ENCODE measurements at regions not wholly inside any gene's neighbourhood (a gene's known extent, or its start where the extent isn't known, plus 50 kb on each side); places are given as distances from the start of the nearest gene placed in this dataset.
"Not testable (repeated sequence)": the region's sequence is repeated elsewhere in the genome, so short reads cannot be mapped to it uniquely, and the experiment has no call there.

DNA sequence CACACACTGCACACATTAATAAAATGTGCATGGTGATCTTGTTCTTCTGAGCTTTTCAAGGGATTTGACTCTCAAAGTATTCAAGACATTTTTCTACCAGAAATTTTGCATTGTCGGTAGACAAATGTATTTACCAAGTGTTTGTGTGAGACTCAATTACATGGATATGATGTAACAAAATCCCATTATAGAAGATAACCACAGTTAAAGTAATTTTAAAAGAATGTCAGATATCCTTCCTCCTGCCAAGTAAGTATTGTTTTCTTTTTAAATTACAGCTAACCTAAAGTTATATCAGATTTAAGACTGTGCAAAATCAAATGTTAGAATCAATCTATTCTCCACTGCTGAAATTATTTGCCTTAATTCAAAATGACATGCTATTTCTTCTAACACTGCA lies 1344.5 kb upstream of the CHAC2 start:
- Histone ChIP-seq H3K27ac (ENCODE audit: low read depth in 1 of 2, low read length in 1 of 2) (no peak overlapping the region), H3K36me3 (ENCODE audit: control insufficient read depth in 2 of 2, insufficient read depth in 2 of 2, low read length in 1 of 2) (no peaks in the 10 kb centered on the region), H3K4me1 (ENCODE audit: control insufficient read depth in 2 of 2, insufficient read depth in 2 of 2, low read length in 2 of 2) (no peaks in the 10 kb centered on the region), H3K9me3 (ENCODE audit: control insufficient read depth in 2 of 2, insufficient read depth in 1 of 2, low read length in 1 of 2) (no peaks in the 10 kb centered on the region), H3K27me3 (ENCODE audit: control insufficient read depth in 2 of 2, insufficient read depth in 1 of 2, low read length in 1 of 2) (no peaks in the 10 kb centered on the region), H3K4me3 (ENCODE audit: low read length in 2 of 2) (no peak overlapping the region)
- WGBS: 94% methylated on average over 1 of the region's 1 CpG
- DNase-seq (ENCODE audit: low read depth in 6 of 9, low spot score in 9 of 9): no peak

DNA sequence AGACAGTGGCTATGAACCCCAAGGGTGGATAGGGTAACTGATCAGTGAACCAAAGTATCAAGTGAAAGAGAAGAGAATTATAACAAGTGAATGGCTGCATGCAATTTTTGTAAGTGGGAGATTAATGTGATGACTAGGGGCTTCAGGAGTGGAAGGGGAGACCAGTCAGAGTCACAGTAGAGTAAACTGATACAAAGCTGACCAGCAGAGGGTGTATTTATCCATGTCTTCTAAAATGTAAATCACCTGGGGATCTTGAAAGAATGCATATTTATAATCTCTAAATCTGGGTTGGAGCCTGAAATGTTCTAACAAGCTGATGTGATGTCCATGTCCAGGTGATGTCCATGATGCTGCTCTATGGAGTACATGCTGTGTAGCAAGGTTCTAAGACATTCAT lies 1351.3 kb upstream of the CHAC2 start:
- H3K4me3 ChIP-seq (ENCODE audit: low read length in 2 of 2): no peak overlapping the region
- H3K27ac ChIP-seq (ENCODE audit: low read depth in 1 of 2, low read length in 1 of 2): no peak overlapping the region
- no peaks in the 10 kb centered on the region for H3K4me1 ChIP-seq (ENCODE audit: control insufficient read depth in 2 of 2, insufficient read depth in 2 of 2, low read length in 2 of 2)
- H3K36me3 ChIP-seq (ENCODE audit: control insufficient read depth in 2 of 2, insufficient read depth in 2 of 2, low read length in 1 of 2): no peaks in the 10 kb centered on the region
- no peaks in the 10 kb centered on the region for H3K27me3 ChIP-seq (ENCODE audit: control insufficient read depth in 2 of 2, insufficient read depth in 1 of 2, low read length in 1 of 2)
- no peak for DNase-seq (ENCODE audit: low read depth in 6 of 9, low spot score in 9 of 9)
- H3K9me3 ChIP-seq (ENCODE audit: control insufficient read depth in 2 of 2, insufficient read depth in 1 of 2, low read length in 1 of 2): no peaks in the 10 kb centered on the region

DNA sequence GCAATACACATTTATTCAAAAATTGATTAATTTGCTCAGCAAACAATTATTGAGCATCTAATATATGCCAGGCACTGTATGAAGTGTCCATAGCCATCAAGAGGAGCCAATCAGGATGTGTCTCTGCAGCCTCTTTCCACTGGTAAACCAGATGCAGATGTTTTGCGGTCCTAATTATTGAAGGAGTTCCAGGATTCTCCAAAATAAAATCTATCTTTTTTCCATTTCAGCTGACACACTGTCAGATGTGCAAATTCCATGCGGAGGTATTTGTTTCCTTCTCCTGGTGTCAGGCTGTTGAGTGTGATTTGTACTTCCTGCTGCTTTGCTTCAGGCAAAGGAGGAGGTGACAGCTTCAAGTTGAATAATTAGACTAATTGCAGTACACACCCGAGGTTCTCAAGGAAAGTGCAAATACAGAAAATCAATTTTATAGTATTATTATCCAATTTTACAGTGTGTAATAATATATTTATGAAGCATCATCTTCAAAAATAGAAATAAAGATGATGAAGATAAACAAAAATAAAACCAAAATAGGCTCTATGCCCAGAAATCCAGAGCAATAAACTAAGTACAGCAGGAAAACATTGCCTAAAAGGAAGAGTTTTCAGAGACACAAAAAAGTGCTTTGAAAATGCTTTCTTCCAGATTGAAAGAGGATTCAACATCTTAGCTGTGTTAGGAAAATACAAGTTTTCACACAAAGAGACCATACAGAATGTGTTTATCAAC lies 1352.9 kb upstream of the CHAC2 start:
- H3K4me1 ChIP-seq (ENCODE audit: control insufficient read depth in 2 of 2, insufficient read depth in 2 of 2, low read length in 2 of 2): no peaks in the 10 kb centered on the region
- H3K27me3 ChIP-seq (ENCODE audit: control insufficient read depth in 2 of 2, insufficient read depth in 1 of 2, low read length in 1 of 2): no peaks in the 10 kb centered on the region
- no peak overlapping the region for H3K4me3 ChIP-seq (ENCODE audit: low read length in 2 of 2)
- 48% methylated on average over 3 of the region's 3 CpGs for WGBS
- no peak overlapping the region for H3K27ac ChIP-seq (ENCODE audit: low read depth in 1 of 2, low read length in 1 of 2)
- no peak for DNase-seq (ENCODE audit: low read depth in 6 of 9, low spot score in 9 of 9)
- H3K9me3 ChIP-seq (ENCODE audit: control insufficient read depth in 2 of 2, insufficient read depth in 1 of 2, low read length in 1 of 2): peaks cover 0 to 1% of the 10 kb centered on the region in 2 donors
- no peaks in the 10 kb centered on the region for H3K36me3 ChIP-seq (ENCODE audit: control insufficient read depth in 2 of 2, insufficient read depth in 2 of 2, low read length in 1 of 2)

DNA sequence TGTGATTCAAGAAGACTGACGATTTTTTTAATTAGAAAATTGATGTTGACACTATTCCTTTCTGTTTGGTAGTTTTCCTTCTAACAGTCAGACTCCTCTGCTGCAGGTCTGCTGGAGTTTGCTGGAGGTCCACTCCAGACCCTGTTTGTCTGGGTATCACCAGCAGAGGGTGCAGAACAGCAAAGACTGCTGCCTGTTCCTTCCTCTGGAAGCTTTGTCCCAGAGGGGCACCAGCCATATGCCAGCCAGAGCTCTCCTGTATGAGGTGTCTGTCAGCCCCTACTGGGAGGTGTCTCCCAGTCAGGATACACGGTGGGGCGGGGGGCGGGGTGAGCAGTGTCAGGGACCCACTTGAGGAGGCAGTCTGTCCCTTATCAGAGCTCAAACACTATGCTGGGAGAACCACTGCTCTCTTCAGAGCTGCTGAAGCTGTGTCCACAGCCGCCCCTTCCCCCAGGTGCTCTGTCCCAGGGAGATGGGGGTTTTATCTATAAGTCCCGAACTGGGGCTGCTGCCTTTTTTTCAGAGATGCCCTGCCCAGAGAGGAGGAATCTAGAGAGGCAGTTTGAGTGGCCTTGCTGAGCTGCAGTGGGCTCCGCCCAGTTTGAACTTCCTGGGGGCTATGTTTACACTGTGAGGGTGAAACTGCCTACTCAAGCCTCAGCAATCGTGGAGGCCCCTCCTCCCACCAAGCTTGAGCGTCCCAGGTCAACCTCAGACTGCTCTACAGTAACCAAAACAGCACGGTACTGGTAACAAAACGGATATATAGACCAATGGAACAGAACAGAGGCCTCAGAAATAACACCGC lies 1358.1 kb upstream of the CHAC2 start:
- H3K9me3 ChIP-seq (ENCODE audit: control insufficient read depth in 2 of 2, insufficient read depth in 1 of 2, low read length in 1 of 2): peaks cover 0 to 11% of the 10 kb centered on the region in 2 donors
- H3K27me3 ChIP-seq (ENCODE audit: control insufficient read depth in 2 of 2, insufficient read depth in 1 of 2, low read length in 1 of 2); H3K4me1 ChIP-seq (ENCODE audit: control insufficient read depth in 2 of 2, insufficient read depth in 2 of 2, low read length in 2 of 2); H3K36me3 ChIP-seq (ENCODE audit: control insufficient read depth in 2 of 2, insufficient read depth in 2 of 2, low read length in 1 of 2); H3K4me3 ChIP-seq (ENCODE audit: low read length in 2 of 2); H3K27ac ChIP-seq (ENCODE audit: low read depth in 1 of 2, low read length in 1 of 2); DNase-seq (ENCODE audit: low read depth in 6 of 9, low spot score in 9 of 9): not testable (repeated sequence)
- WGBS: 91% methylated on average over 12 of the region's 12 CpGs

DNA sequence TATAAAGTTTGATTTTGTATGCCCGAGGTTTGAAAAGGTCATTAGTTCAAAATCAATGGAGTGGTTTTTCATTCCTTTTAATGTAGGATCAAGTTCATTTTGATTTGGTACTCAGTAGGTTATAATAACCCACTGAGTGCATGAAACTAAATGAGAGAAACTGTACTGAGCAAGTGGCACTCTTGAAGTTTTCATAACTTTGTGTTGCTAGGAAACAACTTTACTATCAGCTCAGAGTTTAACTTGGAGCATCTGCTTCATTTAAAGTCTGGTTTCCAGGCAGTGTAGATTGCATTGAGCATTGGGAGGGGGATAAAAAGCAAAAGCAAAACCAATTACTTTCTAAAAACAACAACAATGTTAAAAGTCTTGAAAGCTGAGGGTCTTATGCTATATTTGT lies 1361.6 kb upstream of the CHAC2 start:
- Histone ChIP-seq H3K27ac (ENCODE audit: low read depth in 1 of 2, low read length in 1 of 2) (no peak overlapping the region), H3K36me3 (ENCODE audit: control insufficient read depth in 2 of 2, insufficient read depth in 2 of 2, low read length in 1 of 2) (no peaks in the 10 kb centered on the region), H3K9me3 (ENCODE audit: control insufficient read depth in 2 of 2, insufficient read depth in 1 of 2, low read length in 1 of 2) (peaks cover 0 to 14% of the 10 kb centered on the region in 2 donors), H3K27me3 (ENCODE audit: control insufficient read depth in 2 of 2, insufficient read depth in 1 of 2, low read length in 1 of 2) (no peaks in the 10 kb centered on the region), H3K4me3 (ENCODE audit: low read length in 2 of 2) (no peak overlapping the region), H3K4me1 (ENCODE audit: control insufficient read depth in 2 of 2, insufficient read depth in 2 of 2, low read length in 2 of 2) (no peaks in the 10 kb centered on the region)
- 95% methylated on average over 1 of the region's 1 CpG for WGBS
- no peak for DNase-seq (ENCODE audit: low read depth in 6 of 9, low spot score in 9 of 9)

DNA sequence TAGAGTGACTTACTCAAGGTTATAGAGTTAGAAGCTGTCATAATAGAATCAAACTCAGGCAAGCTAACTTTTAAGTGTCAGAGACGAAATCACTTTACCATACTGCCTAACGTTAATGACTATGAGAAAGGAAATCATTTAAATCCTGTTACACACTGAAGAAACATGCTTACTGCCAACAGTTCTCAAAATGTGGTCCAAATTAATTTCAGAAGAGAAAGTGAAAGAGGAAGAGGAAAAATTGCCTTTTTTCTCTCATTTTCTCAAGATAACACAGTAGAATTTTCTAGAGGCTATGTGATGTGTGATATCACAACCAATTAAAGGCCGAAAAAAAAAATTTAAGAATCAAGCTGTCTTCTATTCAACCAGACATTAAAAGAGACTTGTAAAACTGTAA lies 1362.7 kb upstream of the CHAC2 start:
- no peaks in the 10 kb centered on the region for H3K36me3 ChIP-seq (ENCODE audit: control insufficient read depth in 2 of 2, insufficient read depth in 2 of 2, low read length in 1 of 2)
- 44% methylated on average over 3 of the region's 3 CpGs for WGBS
- H3K4me3 ChIP-seq (ENCODE audit: low read length in 2 of 2): no peak overlapping the region
- DNase-seq (ENCODE audit: low read depth in 6 of 9, low spot score in 9 of 9): no peak
- no peaks in the 10 kb centered on the region for H3K27me3 ChIP-seq (ENCODE audit: control insufficient read depth in 2 of 2, insufficient read depth in 1 of 2, low read length in 1 of 2)
- H3K9me3 ChIP-seq (ENCODE audit: control insufficient read depth in 2 of 2, insufficient read depth in 1 of 2, low read length in 1 of 2): peaks cover 0 to 14% of the 10 kb centered on the region in 2 donors
- H3K4me1 ChIP-seq (ENCODE audit: control insufficient read depth in 2 of 2, insufficient read depth in 2 of 2, low read length in 2 of 2): no peaks in the 10 kb centered on the region
- no peak overlapping the region for H3K27ac ChIP-seq (ENCODE audit: low read depth in 1 of 2, low read length in 1 of 2)

DNA sequence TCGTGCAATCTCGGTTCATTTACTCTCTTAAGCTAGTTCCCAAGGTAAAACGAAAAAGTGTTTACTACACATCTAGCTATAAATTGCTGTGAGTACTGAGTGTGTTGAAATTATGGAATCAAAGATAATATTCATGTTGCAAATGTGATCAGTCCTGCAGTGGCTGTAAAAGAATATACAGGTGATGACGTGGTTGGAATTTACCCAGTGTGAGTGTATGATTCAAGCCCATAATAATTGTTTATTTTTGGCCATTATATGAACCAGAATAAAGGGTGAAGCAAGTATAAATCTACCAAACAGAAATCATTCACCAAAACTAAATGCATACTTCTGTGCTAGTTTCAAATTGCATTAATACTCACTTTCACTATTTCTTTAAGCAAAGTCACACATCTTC lies 1363.6 kb upstream of the CHAC2 start:
- no peaks in the 10 kb centered on the region for H3K27me3 ChIP-seq (ENCODE audit: control insufficient read depth in 2 of 2, insufficient read depth in 1 of 2, low read length in 1 of 2)
- WGBS: 93% methylated on average over 4 of the region's 4 CpGs
- H3K4me1 ChIP-seq (ENCODE audit: control insufficient read depth in 2 of 2, insufficient read depth in 2 of 2, low read length in 2 of 2): no peaks in the 10 kb centered on the region
- no peaks in the 10 kb centered on the region for H3K36me3 ChIP-seq (ENCODE audit: control insufficient read depth in 2 of 2, insufficient read depth in 2 of 2, low read length in 1 of 2)
- no peak overlapping the region for H3K27ac ChIP-seq (ENCODE audit: low read depth in 1 of 2, low read length in 1 of 2)
- no peak for DNase-seq (ENCODE audit: low read depth in 6 of 9, low spot score in 9 of 9)
- H3K4me3 ChIP-seq (ENCODE audit: low read length in 2 of 2): no peak overlapping the region
- H3K9me3 ChIP-seq (ENCODE audit: control insufficient read depth in 2 of 2, insufficient read depth in 1 of 2, low read length in 1 of 2): peaks cover 0 to 7% of the 10 kb centered on the region in 2 donors

DNA sequence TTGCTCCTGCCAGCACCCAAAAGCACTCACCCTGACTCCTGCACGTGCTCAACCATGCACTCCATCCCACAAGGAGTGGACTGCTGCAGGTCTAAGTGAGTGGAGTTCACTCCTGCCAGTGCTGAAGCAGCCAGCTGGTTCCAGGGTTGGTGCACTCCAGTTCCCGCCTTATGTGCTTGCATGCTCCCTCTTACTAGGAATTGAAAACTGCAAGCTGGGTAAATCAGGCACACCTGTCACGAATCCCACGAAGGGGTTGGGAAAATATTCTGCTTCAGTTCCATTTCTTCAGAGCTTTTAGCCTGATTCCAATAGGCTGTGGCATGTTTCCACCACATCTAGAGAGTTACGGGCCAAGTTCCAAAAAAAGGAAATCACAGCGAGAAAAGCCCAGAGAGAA lies 1365.5 kb upstream of the CHAC2 start:
- Histone ChIP-seq H3K27ac (ENCODE audit: low read depth in 1 of 2, low read length in 1 of 2) (no peak overlapping the region), H3K4me3 (ENCODE audit: low read length in 2 of 2) (no peak overlapping the region), H3K27me3 (ENCODE audit: control insufficient read depth in 2 of 2, insufficient read depth in 1 of 2, low read length in 1 of 2) (no peaks in the 10 kb centered on the region), H3K4me1 (ENCODE audit: control insufficient read depth in 2 of 2, insufficient read depth in 2 of 2, low read length in 2 of 2) (no peaks in the 10 kb centered on the region), H3K36me3 (ENCODE audit: control insufficient read depth in 2 of 2, insufficient read depth in 2 of 2, low read length in 1 of 2) (no peaks in the 10 kb centered on the region), H3K9me3 (ENCODE audit: control insufficient read depth in 2 of 2, insufficient read depth in 1 of 2, low read length in 1 of 2) (peaks cover 0 to 7% of the 10 kb centered on the region in 2 donors)
- WGBS: 89% methylated on average over 6 of the region's 6 CpGs
- no peak for DNase-seq (ENCODE audit: low read depth in 6 of 9, low spot score in 9 of 9)

DNA sequence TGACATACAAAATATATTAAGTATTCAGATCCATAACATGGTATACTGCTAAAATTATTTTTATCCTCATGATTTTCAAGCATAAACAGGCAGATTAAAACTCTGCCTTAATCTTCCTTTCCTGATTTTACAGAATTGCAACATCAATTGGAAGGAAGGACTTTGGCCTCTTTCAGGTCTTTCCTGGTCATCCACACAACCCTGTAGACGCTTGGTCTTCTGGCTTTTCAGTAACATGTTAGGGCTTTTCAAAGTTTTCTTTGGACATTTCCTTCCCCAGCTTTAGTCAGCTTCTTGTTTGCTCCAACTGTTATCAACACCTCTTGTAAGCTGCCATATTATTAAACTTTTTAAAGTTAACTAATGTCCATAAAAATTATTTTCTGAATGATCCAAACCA lies 1364.9 kb upstream of the NRXN1 start:
- DNase-seq (ENCODE audit: low read depth in 6 of 9, low spot score in 9 of 9): no peak
- H3K36me3 ChIP-seq (ENCODE audit: control insufficient read depth in 2 of 2, insufficient read depth in 2 of 2, low read length in 1 of 2): no peaks in the 10 kb centered on the region
- H3K27me3 ChIP-seq (ENCODE audit: control insufficient read depth in 2 of 2, insufficient read depth in 1 of 2, low read length in 1 of 2): no peaks in the 10 kb centered on the region
- no peak overlapping the region for H3K4me3 ChIP-seq (ENCODE audit: low read length in 2 of 2)
- H3K4me1 ChIP-seq (ENCODE audit: control insufficient read depth in 2 of 2, insufficient read depth in 2 of 2, low read length in 2 of 2): no peaks in the 10 kb centered on the region
- H3K27ac ChIP-seq (ENCODE audit: low read depth in 1 of 2, low read length in 1 of 2): no peak overlapping the region
- H3K9me3 ChIP-seq (ENCODE audit: control insufficient read depth in 2 of 2, insufficient read depth in 1 of 2, low read length in 1 of 2): peaks cover 0 to 5% of the 10 kb centered on the region in 2 donors
- WGBS: 91% methylated on average over 1 of the region's 1 CpG
